DND-41 (cell line): ENCODE measurements at regions not wholly inside any gene's neighbourhood (a gene's known extent, or its start where the extent isn't known, plus 50 kb on each side); places are given as distances from the start of the nearest gene placed in this dataset.

Source experiments
- ATAC-seq: fragments of 200-7000 bp; cut with Tn5 transposase; 3 replicates; pipeline ENCODE4 v1.9.1; 2021; ENCODE audit warnings: low read depth; ENCODE audit not compliant: insufficient read depth
- DNase-seq: peaks from one replicate; pipeline ENCODE4 v3.0.0-alpha.2; 2020
- H2AFZ ChIP-seq: 2 replicates; pipeline ENCODE4 v1.6.0; 2012; ENCODE audit warnings: low read depth, low read length
- H3K27ac ChIP-seq: 2 replicates; pipeline ENCODE4 v1.5.1; 2012; ENCODE audit warnings: low read length, inconsistent platforms
- H3K27me3 ChIP-seq: fragments of 200-600 bp; sonication (generic); 2 replicates; pipeline ENCODE4 v1.6.0; 2012; ENCODE audit warnings: low read length, mild to moderate bottlenecking, inconsistent platforms; ENCODE audit not compliant: insufficient read depth, poor library complexity
- H3K36me3 ChIP-seq: 2 replicates; pipeline ENCODE4 v1.5.1; 2012; ENCODE audit warnings: low read length, inconsistent platforms; ENCODE audit not compliant: insufficient read depth
- H3K4me1 ChIP-seq: 2 replicates; pipeline ENCODE4 v1.5.1; 2012; ENCODE audit warnings: mild to moderate bottlenecking, low read length; ENCODE audit not compliant: insufficient read depth
- H3K4me2 ChIP-seq: 2 replicates; pipeline ENCODE4 v1.6.0; 2012; ENCODE audit warnings: mild to moderate bottlenecking, moderate library complexity, low read length, inconsistent platforms; ENCODE audit not compliant: insufficient read depth
- H3K4me3 ChIP-seq, 2 experiments: fragments of 200-600 bp in 1 of 2; shearing (Covaris generic) in 1 of 2; 2 replicates each; pipeline ENCODE4 v1.5.1; 2012 to 2016; ENCODE audit warnings: inconsistent platforms in 2 of 2, low read length in 2 of 2, mild to moderate bottlenecking in 2 of 2, low read depth in 1 of 2, moderate library complexity in 1 of 2
- H3K79me2 ChIP-seq: 2 replicates; pipeline ENCODE4 v1.6.0; 2012; ENCODE audit warnings: low read length, inconsistent platforms; ENCODE audit not compliant: insufficient read depth
- H3K9ac ChIP-seq: 2 replicates; pipeline ENCODE4 v1.6.0; 2012; ENCODE audit warnings: low read depth, mild to moderate bottlenecking, inconsistent platforms, low read length, moderate library complexity
- H3K9me3 ChIP-seq: 2 replicates; pipeline ENCODE4 v1.5.1; 2012; ENCODE audit warnings: low read length, moderate library complexity, mild to moderate bottlenecking, inconsistent platforms; ENCODE audit not compliant: insufficient read depth, severe bottlenecking
- H4K20me1 ChIP-seq: 2 replicates; pipeline ENCODE4 v1.6.0; 2012; ENCODE audit warnings: low read length; ENCODE audit not compliant: insufficient read depth
- EZH2 ChIP-seq: IDR thresholded peaks from 3 replicates; pipeline ENCODE4 v1.6.1; 2012; ENCODE audit warnings: borderline replicate concordance, low read depth, mild to moderate bottlenecking, moderate library complexity, low read length, inconsistent platforms; ENCODE audit not compliant: severe bottlenecking
- TF ChIP-seq, protein P1 (sequence below): IDR thresholded peaks from 2 replicates; pipeline ENCODE4 v1.5.1; 2012; ENCODE audit warnings: borderline replicate concordance, low read length, moderate library complexity, mild to moderate bottlenecking; ENCODE audit not compliant: poor library complexity, severe bottlenecking; ENCODE audit errors: extremely low read depth

DNA sequence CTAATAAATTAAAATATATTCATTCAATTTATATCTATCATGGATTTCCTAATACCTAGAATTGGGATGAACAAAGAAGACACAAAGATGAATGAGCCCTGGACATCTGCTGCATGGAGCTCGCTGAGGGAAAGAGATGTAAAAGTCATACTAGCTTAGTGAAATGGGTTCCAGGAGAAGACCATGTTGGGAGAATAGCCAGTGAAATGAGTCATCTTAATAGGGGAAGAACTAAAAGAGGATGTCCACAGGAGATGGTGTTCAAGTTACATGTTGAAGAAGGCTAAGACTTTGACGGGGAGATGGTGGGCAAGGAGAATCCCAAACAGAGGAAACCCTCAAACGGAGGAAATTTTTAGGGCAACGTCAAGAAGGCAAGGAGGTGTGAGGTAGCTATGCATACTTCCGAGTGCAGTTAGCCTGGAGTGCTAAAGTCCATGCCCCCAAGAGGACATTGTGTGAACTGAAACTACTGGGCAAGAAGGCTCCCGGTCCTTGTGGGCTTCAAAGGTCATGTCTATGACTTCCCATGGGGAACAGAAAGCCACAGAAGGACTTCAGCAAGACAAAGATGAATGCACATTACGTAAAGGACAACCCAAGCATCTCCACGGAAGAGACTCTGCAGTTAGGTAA lies 220.5 kb upstream of the CDH11 start:
- no peaks in the 10 kb centered on the region for H3K9me3 ChIP-seq
- TF ChIP-seq EZH2, result no peak
- TF ChIP-seq, protein P1, sequence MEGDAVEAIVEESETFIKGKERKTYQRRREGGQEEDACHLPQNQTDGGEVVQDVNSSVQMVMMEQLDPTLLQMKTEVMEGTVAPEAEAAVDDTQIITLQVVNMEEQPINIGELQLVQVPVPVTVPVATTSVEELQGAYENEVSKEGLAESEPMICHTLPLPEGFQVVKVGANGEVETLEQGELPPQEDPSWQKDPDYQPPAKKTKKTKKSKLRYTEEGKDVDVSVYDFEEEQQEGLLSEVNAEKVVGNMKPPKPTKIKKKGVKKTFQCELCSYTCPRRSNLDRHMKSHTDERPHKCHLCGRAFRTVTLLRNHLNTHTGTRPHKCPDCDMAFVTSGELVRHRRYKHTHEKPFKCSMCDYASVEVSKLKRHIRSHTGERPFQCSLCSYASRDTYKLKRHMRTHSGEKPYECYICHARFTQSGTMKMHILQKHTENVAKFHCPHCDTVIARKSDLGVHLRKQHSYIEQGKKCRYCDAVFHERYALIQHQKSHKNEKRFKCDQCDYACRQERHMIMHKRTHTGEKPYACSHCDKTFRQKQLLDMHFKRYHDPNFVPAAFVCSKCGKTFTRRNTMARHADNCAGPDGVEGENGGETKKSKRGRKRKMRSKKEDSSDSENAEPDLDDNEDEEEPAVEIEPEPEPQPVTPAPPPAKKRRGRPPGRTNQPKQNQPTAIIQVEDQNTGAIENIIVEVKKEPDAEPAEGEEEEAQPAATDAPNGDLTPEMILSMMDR, result peak; percentile 17
- no peaks in the 10 kb centered on the region for H3K27me3 ChIP-seq
- no peak for ATAC-seq
- H3K36me3 ChIP-seq, result no peaks in the 10 kb centered on the region
- no peak overlapping the region for H3K9ac ChIP-seq
- DNase-seq, result no peak
- H3K4me1 ChIP-seq, result no peaks in the 10 kb centered on the region
- no peak overlapping the region for H2AFZ ChIP-seq
- no peak overlapping the region for H3K4me2 ChIP-seq
- no peak overlapping the region for H3K27ac ChIP-seq
- no peaks in the 10 kb centered on the region for H3K79me2 ChIP-seq
- no peaks in the 10 kb centered on the region for H4K20me1 ChIP-seq
- H3K4me3 ChIP-seq, result no peak overlapping the region

DNA sequence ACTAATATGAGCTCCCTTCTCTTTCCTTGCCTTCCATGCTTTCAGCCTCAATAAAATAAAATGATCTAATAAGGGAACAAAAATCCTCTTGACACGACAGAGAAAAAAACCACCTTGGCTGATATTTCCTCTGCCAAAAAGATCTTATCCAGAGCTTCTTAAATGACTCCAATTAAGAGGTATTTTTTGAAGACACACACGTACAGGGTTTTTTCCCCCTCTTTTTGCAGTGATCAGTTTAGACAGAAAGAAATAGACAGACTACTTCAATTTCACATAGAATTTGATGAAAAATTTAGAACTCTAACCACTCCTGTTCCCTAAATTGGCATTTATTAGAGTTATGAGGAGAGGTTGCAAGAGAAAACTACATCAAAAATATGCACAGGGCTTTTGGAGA lies 217.2 kb upstream of the CDH11 start:
- no peaks in the 10 kb centered on the region for H3K36me3 ChIP-seq
- H3K4me1 ChIP-seq, result no peaks in the 10 kb centered on the region
- H4K20me1 ChIP-seq, result no peaks in the 10 kb centered on the region
- DNase-seq, result no peak
- no peak overlapping the region for H3K4me2 ChIP-seq
- H3K27me3 ChIP-seq, result no peaks in the 10 kb centered on the region
- H3K79me2 ChIP-seq, result no peaks in the 10 kb centered on the region
- TF ChIP-seq, protein P1, result no peak
- no peak for TF ChIP-seq EZH2
- no peak overlapping the region for H3K27ac ChIP-seq
- no peak overlapping the region for H3K9ac ChIP-seq
- H2AFZ ChIP-seq, result no peak overlapping the region
- no peak overlapping the region for H3K4me3 ChIP-seq
- no peaks in the 10 kb centered on the region for H3K9me3 ChIP-seq
- no peak for ATAC-seq

DNA sequence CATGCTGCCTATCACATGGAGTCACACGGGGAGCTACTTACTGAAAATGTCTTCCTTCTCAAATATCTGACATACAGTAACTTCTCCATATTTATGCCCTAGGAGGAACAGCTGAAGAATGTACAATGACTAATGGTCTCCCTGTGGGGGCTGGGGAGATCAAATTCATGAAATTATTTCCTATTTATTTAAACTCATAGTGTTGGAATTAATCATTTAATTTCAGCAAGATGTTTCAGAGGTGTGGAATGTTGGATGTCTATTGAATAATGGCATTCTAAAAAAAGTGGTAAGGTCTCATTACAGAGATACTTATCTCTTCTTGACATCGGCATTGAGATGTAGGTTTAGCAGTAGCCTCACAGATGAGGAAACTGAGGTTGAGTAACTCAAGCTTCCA lies 214.3 kb upstream of the CDH11 start:
- no peak for ATAC-seq
- Histone ChIP-seq H3K36me3 (no peaks in the 10 kb centered on the region), H3K4me2 (no peak overlapping the region), H3K9ac (no peak overlapping the region), H3K4me3 (no peak overlapping the region), H4K20me1 (no peaks in the 10 kb centered on the region), H3K27me3 (no peaks in the 10 kb centered on the region), H2AFZ (no peak overlapping the region), H3K27ac (no peak overlapping the region), H3K9me3 (no peaks in the 10 kb centered on the region), H3K79me2 (no peaks in the 10 kb centered on the region), H3K4me1 (no peaks in the 10 kb centered on the region)
- TF ChIP-seq EZH2, result no peak
- TF ChIP-seq, protein P1, result no peak
- DNase-seq, result no peak
